WTC11 (cell line): ENCODE measurements at regions not wholly inside any gene's neighbourhood (a gene's known extent, or its start where the extent isn't known, plus 50 kb on each side); places are given as distances from the start of the nearest gene placed in this dataset.

Experiments
- ATAC-seq: fragments of 200-7000 bp; cut with Tn5 transposase; 2 replicates; pipeline ENCODE4 v1.10.0; 2021; ENCODE audit warnings: mild to moderate bottlenecking, moderate library complexity
- CTCF ChIA-PET: fragments of 300-600 bp; sonication (Branson Sonifier 250); formaldehyde crosslinking; loops from one replicate; lab custom pipeline; 2021; ENCODE audit warnings: antibody characterized with exemption; lab: Charles Lee
- POLR2A ChIA-PET: fragments of 350-600 bp; sonication (Branson Sonifier 250); formaldehyde crosslinking; loops from one replicate; lab custom pipeline; 2021; ENCODE audit warnings: antibody characterized with exemption; lab: Charles Lee
- DNase-seq: peaks from one replicate; pipeline ENCODE4 v3.0.0; 2021; ENCODE audit warnings: low spot score
- H3K27ac Mint-ChIP-seq: 2 replicates; pipeline ENCODE4 v1.8.0; 2021; ENCODE audit warnings: mixed read lengths
- H3K27me3 Mint-ChIP-seq: 2 replicates; pipeline ENCODE4 v1.8.0; 2021; ENCODE audit warnings: low read depth, mild to moderate bottlenecking, moderate library complexity, mixed read lengths
- H3K36me3 Mint-ChIP-seq: 2 replicates; pipeline ENCODE4 v1.8.0; 2021; ENCODE audit warnings: mixed read lengths
- H3K4me1 Mint-ChIP-seq: 2 replicates; pipeline ENCODE4 v1.8.0; 2022; ENCODE audit warnings: mixed read lengths
- H3K4me3 Mint-ChIP-seq: 2 replicates; pipeline ENCODE4 v1.8.0; 2021; ENCODE audit warnings: mild to moderate bottlenecking, moderate library complexity, mixed read lengths
- H3K9me3 Mint-ChIP-seq: 2 replicates; pipeline ENCODE4 v1.8.0; 2021; ENCODE audit warnings: mixed read lengths
- ATF1 ChIP-seq: sonication (generic); formaldehyde crosslinking; IDR thresholded peaks from 2 replicates; pipeline ENCODE4 v1.8.1; 2023; ENCODE audit warnings: mild to moderate bottlenecking, moderate library complexity, missing genetic modification reagents
- CREB1 ChIP-seq: sonication (generic); formaldehyde crosslinking; IDR thresholded peaks from 2 replicates; pipeline ENCODE4 v1.8.0; 2023; ENCODE audit warnings: mild to moderate bottlenecking, missing genetic modification reagents
- ELF4 ChIP-seq: sonication (generic); formaldehyde crosslinking; IDR thresholded peaks from 2 replicates; pipeline ENCODE4 v1.8.1; 2022; ENCODE audit warnings: low read depth, mild to moderate bottlenecking, moderate library complexity, missing genetic modification reagents
- GRHL2 ChIP-seq: fragments of 250-450 bp; sonication (Bioruptor Pico); IDR thresholded peaks from 2 replicates; pipeline ENCODE4 v1.8.0; 2022; ENCODE audit warnings: mild to moderate bottlenecking, moderate library complexity; ENCODE audit not compliant: insufficient replicate concordance, severe bottlenecking
- JAZF1 ChIP-seq: fragments of 250-450 bp; sonication (Bioruptor Pico); IDR thresholded peaks from 2 replicates; pipeline ENCODE4 v1.9.0; 2021; ENCODE audit warnings: moderate library complexity, mild to moderate bottlenecking, inconsistent platforms
- NFYB ChIP-seq: sonication (generic); formaldehyde crosslinking; conservative IDR thresholded peaks from 2 replicates; pipeline ENCODE4 v1.8.0; 2022; ENCODE audit warnings: low read depth, missing genetic modification reagents
- NR3C1 ChIP-seq: sonication (generic); formaldehyde crosslinking; conservative IDR thresholded peaks from 2 replicates; pipeline ENCODE4 v1.8.1; 2023; ENCODE audit warnings: low read depth, mild to moderate bottlenecking, missing genetic modification reagents
- SP1 ChIP-seq: sonication (generic); formaldehyde crosslinking; conservative IDR thresholded peaks from 2 replicates; pipeline ENCODE4 v1.8.1; 2022; ENCODE audit warnings: missing genetic modification reagents
- TEAD1 ChIP-seq: sonication (generic); formaldehyde crosslinking; IDR thresholded peaks from 2 replicates; pipeline ENCODE4 v1.8.0; 2022; ENCODE audit warnings: mild to moderate bottlenecking, missing genetic modification reagents
- TP53 ChIP-seq: sonication (generic); formaldehyde crosslinking; IDR thresholded peaks from 2 replicates; pipeline ENCODE4 v1.8.1; 2023; ENCODE audit warnings: mild to moderate bottlenecking, missing genetic modification reagents
- ZNF423 ChIP-seq: fragments of 250-450 bp; sonication (Bioruptor Pico); IDR thresholded peaks from 2 replicates; pipeline ENCODE4 v2.1.2; 2022; ENCODE audit warnings: mild to moderate bottlenecking, moderate library complexity
- TF ChIP-seq, protein P1 (sequence below): sonication (generic); formaldehyde crosslinking; IDR thresholded peaks from 2 replicates; pipeline ENCODE4 v1.8.0; 2022; ENCODE audit warnings: mild to moderate bottlenecking, missing genetic modification reagents
- TF ChIP-seq, protein P2 (sequence below): fragments of 250-450 bp; sonication (Bioruptor Pico); IDR thresholded peaks from 2 replicates; pipeline ENCODE4 v1.9.0; 2021; ENCODE audit warnings: mild to moderate bottlenecking
- TF ChIP-seq, protein P3 (sequence below): sonication (generic); formaldehyde crosslinking; IDR thresholded peaks from 2 replicates; pipeline ENCODE4 v1.8.1; 2023; ENCODE audit warnings: mild to moderate bottlenecking, missing genetic modification reagents, moderate library complexity
- TF ChIP-seq, protein P4 (sequence below): sonication (generic); formaldehyde crosslinking; IDR thresholded peaks from 2 replicates; pipeline ENCODE4 v1.8.0; 2022; ENCODE audit warnings: mild to moderate bottlenecking, missing genetic modification reagents
- TF ChIP-seq, protein P5 (sequence below): sonication (generic); formaldehyde crosslinking; conservative IDR thresholded peaks from 2 replicates; pipeline ENCODE4 v1.8.1; 2022; ENCODE audit warnings: mild to moderate bottlenecking, missing genetic modification reagents
- TF ChIP-seq, protein P6 (sequence below): sonication (generic); formaldehyde crosslinking; IDR thresholded peaks from 2 replicates; pipeline ENCODE4 v1.8.1; 2022; ENCODE audit warnings: low read depth, mild to moderate bottlenecking, moderate library complexity, missing genetic modification reagents, borderline replicate concordance
- TF ChIP-seq, protein P7 (sequence below): sonication (generic); formaldehyde crosslinking; IDR thresholded peaks from 2 replicates; pipeline ENCODE4 v1.8.1; 2023; ENCODE audit warnings: mild to moderate bottlenecking, missing genetic modification reagents
- TF ChIP-seq, protein P8 (sequence below): sonication (generic); formaldehyde crosslinking; IDR thresholded peaks from 2 replicates; pipeline ENCODE4 v1.8.0; 2022; ENCODE audit warnings: mild to moderate bottlenecking, missing genetic modification reagents

DNA sequence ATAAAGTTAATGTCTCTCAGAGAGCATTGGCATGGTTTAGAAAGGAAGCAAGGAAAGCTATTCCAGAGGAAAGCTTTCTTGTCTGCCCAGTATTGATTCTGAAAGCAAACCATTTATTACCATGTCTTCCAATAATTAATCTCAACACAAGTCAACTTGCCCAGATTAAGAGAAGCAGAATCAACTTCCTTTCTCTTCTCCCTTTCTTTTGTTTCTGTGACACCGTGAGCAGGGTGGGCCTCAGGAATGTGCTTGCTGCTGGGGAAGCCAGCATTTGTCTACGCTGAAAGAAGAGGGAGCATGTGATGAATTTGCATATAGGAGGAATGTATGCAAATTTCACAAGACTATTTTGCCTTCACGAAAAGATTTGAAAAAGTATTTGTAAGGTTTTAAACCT is 368.6 kb upstream of the ROPN1 start:
- peak; percentile 96 for ATAC-seq
- Mint-ChIP-seq H3K4me1 (peaks cover 14% of the 10 kb centered on the region), H3K9me3 (peaks cover 9% of the 10 kb centered on the region), H3K27ac (peak overlapping the region; percentile 86), H3K27me3 (no peaks in the 10 kb centered on the region; the same call in 1 of the 2 replicates), H3K4me3 (no peak overlapping the region), H3K36me3 (no peaks in the 10 kb centered on the region)
- TF ChIP-seq SP1 (no peak), ATF1 (CRISPR knock-in tag) (no peak)
- TF ChIP-seq, protein P1, sequence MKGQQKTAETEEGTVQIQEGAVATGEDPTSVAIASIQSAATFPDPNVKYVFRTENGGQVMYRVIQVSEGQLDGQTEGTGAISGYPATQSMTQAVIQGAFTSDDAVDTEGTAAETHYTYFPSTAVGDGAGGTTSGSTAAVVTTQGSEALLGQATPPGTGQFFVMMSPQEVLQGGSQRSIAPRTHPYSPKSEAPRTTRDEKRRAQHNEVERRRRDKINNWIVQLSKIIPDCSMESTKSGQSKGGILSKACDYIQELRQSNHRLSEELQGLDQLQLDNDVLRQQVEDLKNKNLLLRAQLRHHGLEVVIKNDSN (CRISPR knock-in tag), result peak; percentile 21; the same call in 1 of the 2 replicates
- TF ChIP-seq, protein P2, sequence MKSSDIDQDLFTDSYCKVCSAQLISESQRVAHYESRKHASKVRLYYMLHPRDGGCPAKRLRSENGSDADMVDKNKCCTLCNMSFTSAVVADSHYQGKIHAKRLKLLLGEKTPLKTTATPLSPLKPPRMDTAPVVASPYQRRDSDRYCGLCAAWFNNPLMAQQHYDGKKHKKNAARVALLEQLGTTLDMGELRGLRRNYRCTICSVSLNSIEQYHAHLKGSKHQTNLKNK (CRISPR knock-in tag), result no peak
- TF ChIP-seq, protein P3, sequence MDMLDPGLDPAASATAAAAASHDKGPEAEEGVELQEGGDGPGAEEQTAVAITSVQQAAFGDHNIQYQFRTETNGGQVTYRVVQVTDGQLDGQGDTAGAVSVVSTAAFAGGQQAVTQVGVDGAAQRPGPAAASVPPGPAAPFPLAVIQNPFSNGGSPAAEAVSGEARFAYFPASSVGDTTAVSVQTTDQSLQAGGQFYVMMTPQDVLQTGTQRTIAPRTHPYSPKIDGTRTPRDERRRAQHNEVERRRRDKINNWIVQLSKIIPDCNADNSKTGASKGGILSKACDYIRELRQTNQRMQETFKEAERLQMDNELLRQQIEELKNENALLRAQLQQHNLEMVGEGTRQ, result peak; percentile 25; the same call in 1 of the 2 replicates
- ChIA-PET POLR2A (no interaction called here), CTCF (interaction anchor here (1.5 kb wide), 3 partner anchors 9 to 199 kb away, joined by 3 to 5 read pairs (median 4); no protein-coding TSS in a partner anchor)
- peak; percentile 52 for DNase-seq

DNA sequence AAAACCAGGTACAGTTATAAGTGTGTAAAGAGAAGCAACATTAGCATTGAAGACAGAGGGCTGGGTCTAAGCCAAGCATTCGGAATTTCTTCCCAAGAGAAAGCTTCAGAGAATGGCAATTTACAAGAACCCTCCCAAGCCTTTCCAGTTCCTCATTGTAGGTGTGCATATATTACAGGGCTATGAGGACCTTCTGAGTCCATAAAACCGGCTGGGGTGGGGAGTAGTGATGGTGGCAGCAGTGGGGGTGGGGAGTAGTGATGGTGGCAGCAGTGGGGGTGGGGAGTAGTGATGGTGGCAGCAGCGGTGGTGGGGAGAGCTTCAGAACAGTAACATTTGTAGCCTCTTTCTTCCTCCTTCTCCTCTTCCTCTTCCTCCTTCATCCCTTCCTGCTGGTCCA is 368.7 kb upstream of the UMPS start:
- Mint-ChIP-seq H3K9me3 (peaks cover 8% of the 10 kb centered on the region), H3K27ac (no peak overlapping the region), H3K36me3 (0 out of 2 replicates have a peak, but pooled peaks cover 2% of the 10 kb centered on the region), H3K27me3 (no peaks in the 10 kb centered on the region; the same call in 1 of the 2 replicates), H3K4me1 (peaks cover 14% of the 10 kb centered on the region), H3K4me3 (no peak overlapping the region)
- ChIA-PET CTCF (no interaction called here), POLR2A (no interaction called here)
- TF ChIP-seq GRHL2 (no peak), ELF4 (CRISPR knock-in tag) (no peak), TP53 (CRISPR knock-in tag) (no peak), NFYB (CRISPR knock-in tag) (no peak), ATF1 (CRISPR knock-in tag) (no peak), TEAD1 (CRISPR knock-in tag) (no peak), NR3C1 (CRISPR knock-in tag) (no peak), ZNF423 (CRISPR knock-in tag) (no peak), CREB1 (CRISPR knock-in tag) (no peak), JAZF1 (CRISPR knock-in tag) (no peak)
- TF ChIP-seq, protein P4, sequence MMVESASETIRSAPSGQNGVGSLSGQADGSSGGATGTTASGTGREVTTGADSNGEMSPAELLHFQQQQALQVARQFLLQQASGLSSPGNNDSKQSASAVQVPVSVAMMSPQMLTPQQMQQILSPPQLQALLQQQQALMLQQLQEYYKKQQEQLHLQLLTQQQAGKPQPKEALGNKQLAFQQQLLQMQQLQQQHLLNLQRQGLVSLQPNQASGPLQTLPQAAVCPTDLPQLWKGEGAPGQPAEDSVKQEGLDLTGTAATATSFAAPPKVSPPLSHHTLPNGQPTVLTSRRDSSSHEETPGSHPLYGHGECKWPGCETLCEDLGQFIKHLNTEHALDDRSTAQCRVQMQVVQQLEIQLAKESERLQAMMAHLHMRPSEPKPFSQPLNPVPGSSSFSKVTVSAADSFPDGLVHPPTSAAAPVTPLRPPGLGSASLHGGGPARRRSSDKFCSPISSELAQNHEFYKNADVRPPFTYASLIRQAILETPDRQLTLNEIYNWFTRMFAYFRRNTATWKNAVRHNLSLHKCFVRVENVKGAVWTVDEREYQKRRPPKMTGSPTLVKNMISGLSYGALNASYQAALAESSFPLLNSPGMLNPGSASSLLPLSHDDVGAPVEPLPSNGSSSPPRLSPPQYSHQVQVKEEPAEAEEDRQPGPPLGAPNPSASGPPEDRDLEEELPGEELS (CRISPR knock-in tag), result no peak
- TF ChIP-seq, protein P5, sequence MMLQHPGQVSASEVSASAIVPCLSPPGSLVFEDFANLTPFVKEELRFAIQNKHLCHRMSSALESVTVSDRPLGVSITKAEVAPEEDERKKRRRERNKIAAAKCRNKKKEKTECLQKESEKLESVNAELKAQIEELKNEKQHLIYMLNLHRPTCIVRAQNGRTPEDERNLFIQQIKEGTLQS (CRISPR knock-in tag), result no peak
- TF ChIP-seq, protein P6, sequence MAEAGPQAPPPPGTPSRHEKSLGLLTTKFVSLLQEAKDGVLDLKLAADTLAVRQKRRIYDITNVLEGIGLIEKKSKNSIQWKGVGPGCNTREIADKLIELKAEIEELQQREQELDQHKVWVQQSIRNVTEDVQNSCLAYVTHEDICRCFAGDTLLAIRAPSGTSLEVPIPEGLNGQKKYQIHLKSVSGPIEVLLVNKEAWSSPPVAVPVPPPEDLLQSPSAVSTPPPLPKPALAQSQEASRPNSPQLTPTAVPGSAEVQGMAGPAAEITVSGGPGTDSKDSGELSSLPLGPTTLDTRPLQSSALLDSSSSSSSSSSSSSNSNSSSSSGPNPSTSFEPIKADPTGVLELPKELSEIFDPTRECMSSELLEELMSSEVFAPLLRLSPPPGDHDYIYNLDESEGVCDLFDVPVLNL (CRISPR knock-in tag), result no peak
- TF ChIP-seq, protein P7, sequence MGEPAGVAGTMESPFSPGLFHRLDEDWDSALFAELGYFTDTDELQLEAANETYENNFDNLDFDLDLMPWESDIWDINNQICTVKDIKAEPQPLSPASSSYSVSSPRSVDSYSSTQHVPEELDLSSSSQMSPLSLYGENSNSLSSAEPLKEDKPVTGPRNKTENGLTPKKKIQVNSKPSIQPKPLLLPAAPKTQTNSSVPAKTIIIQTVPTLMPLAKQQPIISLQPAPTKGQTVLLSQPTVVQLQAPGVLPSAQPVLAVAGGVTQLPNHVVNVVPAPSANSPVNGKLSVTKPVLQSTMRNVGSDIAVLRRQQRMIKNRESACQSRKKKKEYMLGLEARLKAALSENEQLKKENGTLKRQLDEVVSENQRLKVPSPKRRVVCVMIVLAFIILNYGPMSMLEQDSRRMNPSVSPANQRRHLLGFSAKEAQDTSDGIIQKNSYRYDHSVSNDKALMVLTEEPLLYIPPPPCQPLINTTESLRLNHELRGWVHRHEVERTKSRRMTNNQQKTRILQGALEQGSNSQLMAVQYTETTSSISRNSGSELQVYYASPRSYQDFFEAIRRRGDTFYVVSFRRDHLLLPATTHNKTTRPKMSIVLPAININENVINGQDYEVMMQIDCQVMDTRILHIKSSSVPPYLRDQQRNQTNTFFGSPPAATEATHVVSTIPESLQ (CRISPR knock-in tag), result no peak
- TF ChIP-seq, protein P8, sequence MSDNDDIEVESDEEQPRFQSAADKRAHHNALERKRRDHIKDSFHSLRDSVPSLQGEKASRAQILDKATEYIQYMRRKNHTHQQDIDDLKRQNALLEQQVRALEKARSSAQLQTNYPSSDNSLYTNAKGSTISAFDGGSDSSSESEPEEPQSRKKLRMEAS (CRISPR knock-in tag), result no peak
- TF ChIP-seq, protein P2 (CRISPR knock-in tag), result no peak
- ATAC-seq (no peak), DNase-seq (no peak)
